ENCODE measurements at regions not wholly inside any gene's neighbourhood (a gene's known extent, or its start where the extent isn't known, plus 50 kb on each side); places are given as distances from the start of the nearest gene placed in this dataset.

DNA sequence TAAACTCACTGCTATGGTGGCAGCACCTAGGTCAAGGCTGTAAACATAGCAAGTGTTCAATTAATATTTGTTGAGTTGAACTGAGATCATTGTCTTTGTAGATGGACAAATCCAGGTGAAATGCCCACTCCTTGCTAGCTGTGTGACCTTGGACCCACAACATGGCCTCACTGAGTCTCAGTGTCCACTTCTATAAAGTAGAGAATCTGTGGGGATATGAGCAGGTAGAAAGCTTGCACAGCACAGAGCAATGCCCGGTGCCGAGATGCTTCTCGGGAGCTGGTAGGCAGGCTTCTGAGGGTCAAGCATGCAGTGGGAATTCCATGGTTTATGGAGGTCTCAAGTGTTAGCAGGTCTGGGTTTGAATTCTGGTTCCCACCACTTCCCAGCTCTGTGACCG, 97.9 kb upstream of the SYT13 start:
- Histone ChIP-seq H3K27ac (ENCODE audit: low read length) (no peak overlapping the region), H3K79me2 (ENCODE audit: low read length) (no peaks in the 10 kb centered on the region), H2AFZ (ENCODE audit: low read length) (no peak overlapping the region), H3K4me1 (ENCODE audit: low read length) (peaks cover 8% of the 10 kb centered on the region), H3K9ac (ENCODE audit: low read length) (no peak overlapping the region), H3K4me2 (ENCODE audit: low read depth, low read length) (no peak overlapping the region), H3F3A (ENCODE audit: insufficient read depth, low read length) (no peaks in the 10 kb centered on the region), H3K36me3 (replicated peaks; ENCODE audit: insufficient read depth, low read length) (no peaks in the 10 kb centered on the region), H4K20me1 (ENCODE audit: insufficient read depth, low read length) (no peaks in the 10 kb centered on the region), H3K9me3 (replicated peaks; ENCODE audit: insufficient read depth, low read length) (no peaks in the 10 kb centered on the region), H3K9me2 (replicated peaks; ENCODE audit: insufficient read depth, low read length) (no peaks in the 10 kb centered on the region), H3K27me3 (replicated peaks; ENCODE audit: insufficient read depth, low read length) (peaks cover 26% of the 10 kb centered on the region), H3K4me3 (ENCODE audit: low read length) (no peak overlapping the region)
- no peak for DNase-seq
- TF ChIP-seq EZH2 (optimal IDR thresholded peaks at IDR 0.05; ENCODE audit: low read depth, low read length) (no peak), EZH2phosphoT487 (IDR thresholded peaks at IDR 0.05; ENCODE audit: low read length) (no peak)
- TF ChIP-seq, protein P1, sequence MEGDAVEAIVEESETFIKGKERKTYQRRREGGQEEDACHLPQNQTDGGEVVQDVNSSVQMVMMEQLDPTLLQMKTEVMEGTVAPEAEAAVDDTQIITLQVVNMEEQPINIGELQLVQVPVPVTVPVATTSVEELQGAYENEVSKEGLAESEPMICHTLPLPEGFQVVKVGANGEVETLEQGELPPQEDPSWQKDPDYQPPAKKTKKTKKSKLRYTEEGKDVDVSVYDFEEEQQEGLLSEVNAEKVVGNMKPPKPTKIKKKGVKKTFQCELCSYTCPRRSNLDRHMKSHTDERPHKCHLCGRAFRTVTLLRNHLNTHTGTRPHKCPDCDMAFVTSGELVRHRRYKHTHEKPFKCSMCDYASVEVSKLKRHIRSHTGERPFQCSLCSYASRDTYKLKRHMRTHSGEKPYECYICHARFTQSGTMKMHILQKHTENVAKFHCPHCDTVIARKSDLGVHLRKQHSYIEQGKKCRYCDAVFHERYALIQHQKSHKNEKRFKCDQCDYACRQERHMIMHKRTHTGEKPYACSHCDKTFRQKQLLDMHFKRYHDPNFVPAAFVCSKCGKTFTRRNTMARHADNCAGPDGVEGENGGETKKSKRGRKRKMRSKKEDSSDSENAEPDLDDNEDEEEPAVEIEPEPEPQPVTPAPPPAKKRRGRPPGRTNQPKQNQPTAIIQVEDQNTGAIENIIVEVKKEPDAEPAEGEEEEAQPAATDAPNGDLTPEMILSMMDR (IDR thresholded peaks at IDR 0.05; ENCODE audit: low read length) = no peak

DNA sequence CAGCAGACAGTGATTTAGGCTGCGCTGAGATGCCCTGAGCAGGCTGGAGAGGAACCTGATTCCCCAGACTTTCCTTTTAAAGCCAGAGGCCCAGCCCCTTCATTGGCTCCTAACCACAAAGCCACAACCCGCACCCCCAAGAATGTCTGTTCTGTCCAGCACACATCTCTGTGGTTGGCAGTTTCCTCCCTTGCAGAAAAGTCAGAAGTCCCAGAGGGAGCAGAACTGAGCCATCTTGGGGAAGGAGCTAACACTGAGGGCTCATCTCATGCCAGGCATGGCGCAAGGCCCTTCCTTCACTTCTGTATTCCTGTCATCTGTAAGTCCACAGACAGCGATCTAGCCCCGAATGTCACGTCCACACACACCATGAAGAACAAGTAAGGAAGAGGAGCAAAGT, 97.1 kb upstream of the SYT13 start:
- H3K4me2 ChIP-seq (ENCODE audit: low read depth, low read length) = 0 out of 2 replicates have a peak overlapping the region, but pooled peaks have one; percentile 2
- no peak overlapping the region for H2AFZ ChIP-seq (ENCODE audit: low read length)
- no peaks in the 10 kb centered on the region for H3K36me3 ChIP-seq (replicated peaks; ENCODE audit: insufficient read depth, low read length)
- peaks cover 26% of the 10 kb centered on the region for H3K27me3 ChIP-seq (replicated peaks; ENCODE audit: insufficient read depth, low read length)
- H3K79me2 ChIP-seq (ENCODE audit: low read length) = no peaks in the 10 kb centered on the region
- H3K4me3 ChIP-seq (ENCODE audit: low read length) = no peak overlapping the region
- TF ChIP-seq, protein P1 (IDR thresholded peaks at IDR 0.05; ENCODE audit: low read length) = no peak
- no peak for TF ChIP-seq EZH2 (optimal IDR thresholded peaks at IDR 0.05; ENCODE audit: low read depth, low read length)
- no peak for TF ChIP-seq EZH2phosphoT487 (IDR thresholded peaks at IDR 0.05; ENCODE audit: low read length)
- peak; percentile 25 for DNase-seq
- H3K4me1 ChIP-seq (ENCODE audit: low read length) = peaks cover 8% of the 10 kb centered on the region
- H4K20me1 ChIP-seq (ENCODE audit: insufficient read depth, low read length) = no peaks in the 10 kb centered on the region
- H3F3A ChIP-seq (ENCODE audit: insufficient read depth, low read length) = no peaks in the 10 kb centered on the region
- no peak overlapping the region for H3K27ac ChIP-seq (ENCODE audit: low read length)
- H3K9me2 ChIP-seq (replicated peaks; ENCODE audit: insufficient read depth, low read length) = no peaks in the 10 kb centered on the region
- no peaks in the 10 kb centered on the region for H3K9me3 ChIP-seq (replicated peaks; ENCODE audit: insufficient read depth, low read length)
- no peak overlapping the region for H3K9ac ChIP-seq (ENCODE audit: low read length)

DNA sequence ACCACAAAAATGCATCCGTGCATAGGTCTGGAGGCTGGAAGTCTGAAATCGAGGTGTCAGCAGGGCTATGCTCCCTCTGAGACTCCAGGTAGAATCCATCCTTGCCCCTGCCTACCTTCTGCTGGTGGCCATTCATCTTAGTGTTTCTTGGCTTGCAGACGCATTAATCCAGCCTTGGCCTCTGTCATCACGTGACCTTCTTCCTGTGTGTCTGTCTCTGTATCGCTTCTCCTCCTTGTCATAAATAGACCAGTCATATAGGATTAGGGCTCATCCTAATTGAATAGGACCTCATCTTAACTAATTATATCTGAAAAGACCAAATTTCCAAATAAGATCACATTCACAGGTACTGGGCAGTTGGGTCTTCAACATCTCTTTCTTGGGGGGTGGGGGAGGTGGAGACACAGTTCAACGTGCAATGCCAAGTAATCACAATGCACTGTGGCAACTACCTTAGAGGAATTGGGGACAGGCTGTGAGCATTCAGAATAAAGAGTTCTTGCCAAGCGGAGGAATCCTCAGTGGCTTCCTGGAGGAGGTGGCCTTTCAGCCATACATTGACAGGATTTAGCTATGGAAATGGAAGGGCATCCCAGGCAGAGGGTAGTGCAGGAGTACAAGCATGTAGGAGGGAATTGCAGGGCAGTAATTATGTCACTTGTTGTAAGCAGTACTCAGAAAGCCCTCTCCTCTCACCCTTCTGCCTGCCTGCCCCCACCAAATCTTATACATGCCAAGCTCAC, 96.2 kb upstream of the SYT13 start:
- Histone ChIP-seq H3K9ac (ENCODE audit: low read length) (no peak overlapping the region), H3K27ac (ENCODE audit: low read length) (no peak overlapping the region)

More for the DNA sequence above, 96.2 kb upstream of the SYT13 start:
- Histone ChIP-seq H3K9me2 (replicated peaks; ENCODE audit: insufficient read depth, low read length) (no peaks in the 10 kb centered on the region), H3F3A (ENCODE audit: insufficient read depth, low read length) (no peaks in the 10 kb centered on the region), H3K4me1 (ENCODE audit: low read length) (peaks cover 8% of the 10 kb centered on the region), H2AFZ (ENCODE audit: low read length) (no peak overlapping the region), H3K27me3 (replicated peaks; ENCODE audit: insufficient read depth, low read length) (peaks cover 22% of the 10 kb centered on the region), H3K9me3 (replicated peaks; ENCODE audit: insufficient read depth, low read length) (no peaks in the 10 kb centered on the region), H4K20me1 (ENCODE audit: insufficient read depth, low read length) (no peaks in the 10 kb centered on the region), H3K36me3 (replicated peaks; ENCODE audit: insufficient read depth, low read length) (no peaks in the 10 kb centered on the region), H3K4me2 (ENCODE audit: low read depth, low read length) (no peak overlapping the region), H3K4me3 (ENCODE audit: low read length) (no peak overlapping the region), H3K79me2 (ENCODE audit: low read length) (no peaks in the 10 kb centered on the region)
- TF ChIP-seq EZH2phosphoT487 (IDR thresholded peaks at IDR 0.05; ENCODE audit: low read length) (no peak), EZH2 (optimal IDR thresholded peaks at IDR 0.05; ENCODE audit: low read depth, low read length) (no peak)
- TF ChIP-seq, protein P1 (IDR thresholded peaks at IDR 0.05; ENCODE audit: low read length) = no peak
- DNase-seq = no peak

Data from MM.1S (cell line).